ENCODE measurements at regions not wholly inside any gene's neighbourhood (a gene's known extent, or its start where the extent isn't known, plus 50 kb on each side); places are given as distances from the start of the nearest gene placed in this dataset.

DNA sequence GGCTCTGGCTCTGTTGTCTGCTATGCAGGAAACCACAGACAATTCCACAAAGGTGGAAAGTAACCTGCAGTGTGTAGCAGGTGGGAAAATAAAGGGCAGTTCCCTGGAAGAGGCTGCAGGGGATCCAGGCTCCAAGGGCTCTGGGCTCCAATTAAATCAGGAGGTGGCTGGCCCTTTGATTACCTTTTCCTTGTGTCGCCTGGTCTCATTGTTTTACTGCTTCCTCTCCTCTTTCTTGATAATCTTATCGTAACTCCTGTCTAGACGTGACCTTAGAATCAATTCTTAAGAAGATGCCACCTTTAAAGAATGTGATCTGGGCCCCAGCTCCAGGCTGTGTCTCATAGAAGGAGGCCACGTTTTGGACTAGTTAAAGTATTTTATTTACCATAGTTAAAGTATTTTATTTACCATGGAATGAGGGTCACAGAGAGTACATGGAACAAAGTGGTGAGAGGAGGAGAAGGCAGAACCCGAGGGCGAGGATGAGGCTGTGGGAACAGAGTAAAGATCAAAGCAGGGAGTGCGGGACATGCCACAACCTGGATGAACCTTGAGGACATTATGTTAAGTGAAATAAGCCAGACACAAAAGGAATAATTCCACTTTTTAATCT is 237.5 kb upstream of the STT3B start:
- no peak overlapping the region; the same call in 1 of the 2 replicates for H2AFZ ChIP-seq
- TF ChIP-seq ZNF114 (CRISPR knock-in tag; IDR thresholded peaks at IDR 0.05) (no peak), JUNB (IDR thresholded peaks at IDR 0.05; ENCODE audit: unreplicated experiment) (no peak)
- TF ChIP-seq, protein P1, sequence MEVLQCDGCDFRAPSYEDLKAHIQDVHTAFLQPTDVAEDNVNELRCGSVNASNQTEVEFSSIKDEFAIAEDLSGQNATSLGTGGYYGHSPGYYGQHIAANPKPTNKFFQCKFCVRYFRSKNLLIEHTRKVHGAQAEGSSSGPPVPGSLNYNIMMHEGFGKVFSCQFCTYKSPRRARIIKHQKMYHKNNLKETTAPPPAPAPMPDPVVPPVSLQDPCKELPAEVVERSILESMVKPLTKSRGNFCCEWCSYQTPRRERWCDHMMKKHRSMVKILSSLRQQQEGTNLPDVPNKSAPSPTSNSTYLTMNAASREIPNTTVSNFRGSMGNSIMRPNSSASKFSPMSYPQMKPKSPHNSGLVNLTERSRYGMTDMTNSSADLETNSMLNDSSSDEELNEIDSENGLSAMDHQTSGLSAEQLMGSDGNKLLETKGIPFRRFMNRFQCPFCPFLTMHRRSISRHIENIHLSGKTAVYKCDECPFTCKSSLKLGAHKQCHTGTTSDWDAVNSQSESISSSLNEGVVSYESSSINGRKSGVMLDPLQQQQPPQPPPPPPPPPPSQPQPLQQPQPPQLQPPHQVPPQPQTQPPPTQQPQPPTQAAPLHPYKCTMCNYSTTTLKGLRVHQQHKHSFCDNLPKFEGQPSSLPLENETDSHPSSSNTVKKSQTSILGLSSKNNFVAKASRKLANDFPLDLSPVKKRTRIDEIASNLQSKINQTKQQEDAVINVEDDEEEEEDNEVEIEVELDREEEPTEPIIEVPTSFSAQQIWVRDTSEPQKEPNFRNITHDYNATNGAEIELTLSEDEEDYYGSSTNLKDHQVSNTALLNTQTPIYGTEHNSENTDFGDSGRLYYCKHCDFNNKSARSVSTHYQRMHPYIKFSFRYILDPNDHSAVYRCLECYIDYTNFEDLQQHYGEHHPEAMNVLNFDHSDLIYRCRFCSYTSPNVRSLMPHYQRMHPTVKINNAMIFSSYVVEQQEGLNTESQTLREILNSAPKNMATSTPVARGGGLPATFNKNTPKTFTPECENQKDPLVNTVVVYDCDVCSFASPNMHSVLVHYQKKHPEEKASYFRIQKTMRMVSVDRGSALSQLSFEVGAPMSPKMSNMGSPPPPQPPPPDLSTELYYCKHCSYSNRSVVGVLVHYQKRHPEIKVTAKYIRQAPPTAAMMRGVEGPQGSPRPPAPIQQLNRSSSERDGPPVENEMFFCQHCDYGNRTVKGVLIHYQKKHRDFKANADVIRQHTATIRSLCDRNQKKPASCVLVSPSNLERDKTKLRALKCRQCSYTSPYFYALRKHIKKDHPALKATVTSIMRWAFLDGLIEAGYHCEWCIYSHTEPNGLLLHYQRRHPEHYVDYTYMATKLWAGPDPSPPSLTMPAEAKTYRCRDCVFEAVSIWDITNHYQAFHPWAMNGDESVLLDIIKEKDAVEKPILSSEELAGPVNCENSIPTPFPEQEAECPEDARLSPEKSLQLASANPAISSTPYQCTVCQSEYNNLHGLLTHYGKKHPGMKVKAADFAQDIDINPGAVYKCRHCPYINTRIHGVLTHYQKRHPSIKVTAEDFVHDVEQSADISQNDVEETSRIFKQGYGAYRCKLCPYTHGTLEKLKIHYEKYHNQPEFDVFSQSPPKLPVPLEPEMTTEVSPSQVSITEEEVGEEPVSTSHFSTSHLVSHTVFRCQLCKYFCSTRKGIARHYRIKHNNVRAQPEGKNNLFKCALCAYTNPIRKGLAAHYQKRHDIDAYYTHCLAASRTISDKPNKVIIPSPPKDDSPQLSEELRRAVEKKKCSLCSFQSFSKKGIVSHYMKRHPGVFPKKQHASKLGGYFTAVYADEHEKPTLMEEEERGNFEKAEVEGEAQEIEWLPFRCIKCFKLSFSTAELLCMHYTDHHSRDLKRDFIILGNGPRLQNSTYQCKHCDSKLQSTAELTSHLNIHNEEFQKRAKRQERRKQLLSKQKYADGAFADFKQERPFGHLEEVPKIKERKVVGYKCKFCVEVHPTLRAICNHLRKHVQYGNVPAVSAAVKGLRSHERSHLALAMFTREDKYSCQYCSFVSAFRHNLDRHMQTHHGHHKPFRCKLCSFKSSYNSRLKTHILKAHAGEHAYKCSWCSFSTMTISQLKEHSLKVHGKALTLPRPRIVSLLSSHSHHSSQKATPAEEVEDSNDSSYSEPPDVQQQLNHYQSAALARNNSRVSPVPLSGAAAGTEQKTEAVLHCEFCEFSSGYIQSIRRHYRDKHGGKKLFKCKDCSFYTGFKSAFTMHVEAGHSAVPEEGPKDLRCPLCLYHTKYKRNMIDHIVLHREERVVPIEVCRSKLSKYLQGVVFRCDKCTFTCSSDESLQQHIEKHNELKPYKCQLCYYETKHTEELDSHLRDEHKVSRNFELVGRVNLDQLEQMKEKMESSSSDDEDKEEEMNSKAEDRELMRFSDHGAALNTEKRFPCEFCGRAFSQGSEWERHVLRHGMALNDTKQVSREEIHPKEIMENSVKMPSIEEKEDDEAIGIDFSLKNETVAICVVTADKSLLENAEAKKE (CRISPR knock-in tag; IDR thresholded peaks at IDR 0.05): no peak
- no peak overlapping the region for H3K4me3 ChIP-seq
- DNase-seq (ENCODE audit: low spot score): no peak
- peaks cover 5% of the 10 kb centered on the region; the same call in 1 of the 2 replicates for H3K9me2 ChIP-seq (ENCODE audit: insufficient read depth)
- Mint-ChIP-seq H3K9me3 (peaks cover 6% of the 10 kb centered on the region; the same call in 2 of the 3 replicates), H3K36me3 (ENCODE audit: low read depth) (no peaks in the 10 kb centered on the region), H3K4me1 (peaks cover 6% of the 10 kb centered on the region), H3K4me3 (no peak overlapping the region), H3K27ac (no peak overlapping the region), H3K27me3 (ENCODE audit: insufficient read depth, low read depth, poor library complexity) (peaks cover 5% of the 10 kb centered on the region)
- H3K27me3 ChIP-seq (ENCODE audit: insufficient read depth): no peaks in the 10 kb centered on the region
- H3K79me2 ChIP-seq (replicated peaks; ENCODE audit: insufficient read depth): no peaks in the 10 kb centered on the region
- H4K20me1 ChIP-seq (replicated peaks; ENCODE audit: insufficient read depth): no peaks in the 10 kb centered on the region; the same call in 1 of the 2 replicates
- H3K4me1 ChIP-seq (ENCODE audit: insufficient read depth): no peaks in the 10 kb centered on the region
- H3F3A ChIP-seq (replicated peaks; ENCODE audit: low read depth): no peaks in the 10 kb centered on the region
- H3K4me2 ChIP-seq: no peak overlapping the region
- H3K27ac ChIP-seq (ENCODE audit: low read depth): no peak overlapping the region
- no peaks in the 10 kb centered on the region; the same call in 1 of the 2 replicates for H3K36me3 ChIP-seq (ENCODE audit: insufficient read depth)
- ATAC-seq: peak; percentile 28; the same call in 1 of the 3 replicates

DNA sequence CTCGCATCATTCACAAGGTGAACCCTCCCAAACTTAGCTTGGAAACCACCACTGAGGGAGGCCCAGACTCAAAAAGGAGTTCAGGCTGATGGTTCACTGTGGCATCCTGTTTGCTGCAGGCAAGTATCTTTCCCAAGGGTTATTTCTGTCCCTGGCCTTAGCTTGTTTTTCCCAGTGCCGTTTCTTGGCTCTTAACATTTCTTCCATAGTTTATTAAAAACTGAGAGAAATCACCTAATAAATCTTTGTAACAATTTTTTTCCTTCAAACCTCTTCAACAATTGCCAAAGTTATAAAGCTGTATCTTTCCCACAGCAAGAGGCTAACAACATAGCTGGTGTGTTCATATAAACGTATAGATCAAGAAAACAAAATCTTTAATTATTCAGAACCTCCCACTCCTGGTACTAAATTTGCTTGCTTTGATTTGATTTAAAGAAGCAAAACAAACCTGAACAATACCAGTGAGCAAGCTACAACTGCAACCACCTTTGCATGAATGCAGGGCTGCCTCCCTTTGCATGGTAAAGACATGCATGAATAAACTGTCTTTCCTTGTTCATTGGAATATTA is 234.9 kb upstream of the STT3B start:
- H3K4me1 ChIP-seq (ENCODE audit: insufficient read depth): no peaks in the 10 kb centered on the region
- Mint-ChIP-seq H3K9me3 (peaks cover 6% of the 10 kb centered on the region; the same call in 2 of the 3 replicates), H3K4me1 (peaks cover 2% of the 10 kb centered on the region; the same call in 1 of the 3 replicates), H3K36me3 (ENCODE audit: low read depth) (no peaks in the 10 kb centered on the region), H3K4me3 (no peak overlapping the region), H3K27ac (no peak overlapping the region), H3K27me3 (ENCODE audit: insufficient read depth, low read depth, poor library complexity) (peaks cover 8% of the 10 kb centered on the region)
- no peaks in the 10 kb centered on the region; the same call in 1 of the 2 replicates for H3K36me3 ChIP-seq (ENCODE audit: insufficient read depth)
- no peak overlapping the region for H3K4me2 ChIP-seq
- no peaks in the 10 kb centered on the region for H3K27me3 ChIP-seq (ENCODE audit: insufficient read depth)
- H3K4me3 ChIP-seq: no peak overlapping the region
- no peak for ATAC-seq
- no peaks in the 10 kb centered on the region for H3F3A ChIP-seq (replicated peaks; ENCODE audit: low read depth)
- H3K79me2 ChIP-seq (replicated peaks; ENCODE audit: insufficient read depth): no peaks in the 10 kb centered on the region
- no peaks in the 10 kb centered on the region; the same call in 1 of the 2 replicates for H4K20me1 ChIP-seq (replicated peaks; ENCODE audit: insufficient read depth)
- 0 out of 2 replicates have a peak, but pooled peaks cover 4% of the 10 kb centered on the region for H3K9me2 ChIP-seq (ENCODE audit: insufficient read depth)
- no peak overlapping the region for H2AFZ ChIP-seq
- no peak overlapping the region for H3K27ac ChIP-seq (ENCODE audit: low read depth)
- no peak for DNase-seq (ENCODE audit: low spot score)
- TF ChIP-seq EZH2 (IDR thresholded peaks at IDR 0.05; ENCODE audit: low read depth, unreplicated experiment) (no peak), JUNB (IDR thresholded peaks at IDR 0.05; ENCODE audit: unreplicated experiment) (no peak), EZH2phosphoT487 (IDR thresholded peaks at IDR 0.05; ENCODE audit: unreplicated experiment) (no peak), ZNF331 (CRISPR knock-in tag; IDR thresholded peaks at IDR 0.05; ENCODE audit: low read depth) (no peak), CREB1 (CRISPR knock-in tag; IDR thresholded peaks at IDR 0.05; ENCODE audit: low read depth) (no peak), CTCF (conservative IDR thresholded peaks at IDR 0.05; ENCODE audit: low read depth in 2 of 2) (no peak)
- TF ChIP-seq, protein P2, sequence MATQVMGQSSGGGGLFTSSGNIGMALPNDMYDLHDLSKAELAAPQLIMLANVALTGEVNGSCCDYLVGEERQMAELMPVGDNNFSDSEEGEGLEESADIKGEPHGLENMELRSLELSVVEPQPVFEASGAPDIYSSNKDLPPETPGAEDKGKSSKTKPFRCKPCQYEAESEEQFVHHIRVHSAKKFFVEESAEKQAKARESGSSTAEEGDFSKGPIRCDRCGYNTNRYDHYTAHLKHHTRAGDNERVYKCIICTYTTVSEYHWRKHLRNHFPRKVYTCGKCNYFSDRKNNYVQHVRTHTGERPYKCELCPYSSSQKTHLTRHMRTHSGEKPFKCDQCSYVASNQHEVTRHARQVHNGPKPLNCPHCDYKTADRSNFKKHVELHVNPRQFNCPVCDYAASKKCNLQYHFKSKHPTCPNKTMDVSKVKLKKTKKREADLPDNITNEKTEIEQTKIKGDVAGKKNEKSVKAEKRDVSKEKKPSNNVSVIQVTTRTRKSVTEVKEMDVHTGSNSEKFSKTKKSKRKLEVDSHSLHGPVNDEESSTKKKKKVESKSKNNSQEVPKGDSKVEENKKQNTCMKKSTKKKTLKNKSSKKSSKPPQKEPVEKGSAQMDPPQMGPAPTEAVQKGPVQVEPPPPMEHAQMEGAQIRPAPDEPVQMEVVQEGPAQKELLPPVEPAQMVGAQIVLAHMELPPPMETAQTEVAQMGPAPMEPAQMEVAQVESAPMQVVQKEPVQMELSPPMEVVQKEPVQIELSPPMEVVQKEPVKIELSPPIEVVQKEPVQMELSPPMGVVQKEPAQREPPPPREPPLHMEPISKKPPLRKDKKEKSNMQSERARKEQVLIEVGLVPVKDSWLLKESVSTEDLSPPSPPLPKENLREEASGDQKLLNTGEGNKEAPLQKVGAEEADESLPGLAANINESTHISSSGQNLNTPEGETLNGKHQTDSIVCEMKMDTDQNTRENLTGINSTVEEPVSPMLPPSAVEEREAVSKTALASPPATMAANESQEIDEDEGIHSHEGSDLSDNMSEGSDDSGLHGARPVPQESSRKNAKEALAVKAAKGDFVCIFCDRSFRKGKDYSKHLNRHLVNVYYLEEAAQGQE (IDR thresholded peaks at IDR 0.05; ENCODE audit: unreplicated experiment): no peak
